Pancreas (tissue), 10 donors: ENCODE measurements at regions not wholly inside any gene's neighbourhood (a gene's known extent, or its start where the extent isn't known, plus 50 kb on each side); places are given as distances from the start of the nearest gene placed in this dataset.

Experiments used
- ATAC-seq, 4 donors: fragments of 200-7000 bp; cut with Tn5 transposase; one replicate each; pipeline versions ENCODE4 v1.8.0 to v1.9.1; 2020; ENCODE audit warnings: mild to moderate bottlenecking in 4 of 4, moderate library complexity in 4 of 4
- DNase-seq, 6 donors: peaks; one replicate each; pipeline ENCODE4 v3.0.0-alpha.2; 2020
- FAIRE-seq: peaks from 2 replicates; lab custom pipeline; 2012; peaks lifted over from hg19 to GRCh38; lab: Jason Lieb, UNC
- H3K27ac ChIP-seq, 4 donors: fragments of 200-600 bp; sonication (generic); 1 replicate in 3 of 4; 2 replicates in 1 of 4; pipeline versions ENCODE4 v1.5.0 to v1.8.0; 2020
- H3K27me3 ChIP-seq, 4 donors: fragments of 200-600 bp; one replicate each; pipeline ENCODE4 v1.8.0; 2021
- H3K36me3 ChIP-seq, 3 donors: fragments of 200-600 bp; sonication (generic) in 1 of 3; one replicate each; pipeline versions ENCODE4 v1.5.0 to v1.8.0; 2020 to 2021
- H3K4me1 ChIP-seq, 3 donors: fragments of 200-600 bp; one replicate each; pipeline ENCODE4 v1.8.0; 2021
- H3K4me3 ChIP-seq, 4 donors: fragments of 200-600 bp; sonication (generic) in 2 of 4; one replicate each; pipeline versions ENCODE4 v1.5.0 to v1.8.0; 2020 to 2021
- H3K9me3 ChIP-seq, 4 donors: fragments of 200-600 bp; one replicate each; pipeline ENCODE4 v1.8.0; 2021
- CTCF ChIP-seq, 4 donors: fragments of 200-600 bp; sonication (generic) in 3 of 4; IDR thresholded peaks; one replicate each; pipeline versions ENCODE4 v1.5.0 to v1.8.0; 2021; ENCODE audit warnings: antibody characterized with exemption in 4 of 4
- WGBS, 2 donors: extraction: QIAGEN DNeasy Blood & Tissue Kit; methylation state at CpG; one replicate each; pipeline ENCODE4 v1.1.7; 2013; 5-methylcytosine and 5-hydroxymethylcytosine counted together
- intact Hi-C, 3 donors: fragments of 100-400 bp; cut with DNase I; formaldehyde crosslinking; loops; one replicate each; pipeline versions ENCODE4 v1.11.1 to v1.14.2; 2022
- donor health status: healthy with polysubstance abuse.
- donor health status: DM: no; HTN: no; CAD: no; lungs with moderate emphysema.
- donor health status: DM: no; HTN: no; CAD: no.
- donor health status: control.
- donor health status: control.
- donor health status: Bipolar disorder and iron deficiency.
- donor health status: DM: yes; HTN: yes; CAD: no.
- donor health status: DM: no; HTN: no; CAD: no.
- donor health status: DM: no; HTN: no; CAD: no.
- donor health status: DM: yes; HTN: yes; CAD: no.

DNA sequence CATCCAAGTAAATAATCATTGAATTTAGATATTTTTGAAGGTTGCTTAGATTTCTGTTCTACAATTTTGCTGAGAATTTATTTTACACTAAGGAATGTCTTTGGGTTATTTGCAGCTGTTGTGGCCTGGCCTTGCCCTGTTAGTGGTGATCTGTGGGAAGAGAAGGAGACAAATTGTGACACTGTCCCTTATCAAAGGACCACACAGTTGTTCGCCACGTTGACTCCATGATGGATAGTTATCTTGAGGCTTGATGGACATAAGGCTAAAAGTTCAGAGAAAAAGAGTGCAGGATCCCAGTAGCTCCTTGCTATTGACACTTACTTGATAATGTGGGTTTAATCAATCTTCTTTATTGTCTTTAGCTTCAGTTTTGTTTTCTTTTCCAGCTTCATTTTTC lies 186.6 kb upstream of the MEF2C start:
- ATAC-seq (no peak), FAIRE-seq (no peak), DNase-seq (no peak)
- Histone ChIP-seq H3K27me3 (no peaks in the 10 kb centered on the region), H3K4me1 (no peaks in the 10 kb centered on the region), H3K9me3 (no peaks in the 10 kb centered on the region), H3K36me3 (no peaks in the 10 kb centered on the region), H3K4me3 (no peak overlapping the region), H3K27ac (no peak overlapping the region)
- no peak for TF ChIP-seq CTCF (IDR thresholded peaks at IDR 0.05)
- 61 to 66% methylated on average over 2 of the region's 2 CpGs for WGBS, 2 donors
- intact Hi-C loops = no loop called here

DNA sequence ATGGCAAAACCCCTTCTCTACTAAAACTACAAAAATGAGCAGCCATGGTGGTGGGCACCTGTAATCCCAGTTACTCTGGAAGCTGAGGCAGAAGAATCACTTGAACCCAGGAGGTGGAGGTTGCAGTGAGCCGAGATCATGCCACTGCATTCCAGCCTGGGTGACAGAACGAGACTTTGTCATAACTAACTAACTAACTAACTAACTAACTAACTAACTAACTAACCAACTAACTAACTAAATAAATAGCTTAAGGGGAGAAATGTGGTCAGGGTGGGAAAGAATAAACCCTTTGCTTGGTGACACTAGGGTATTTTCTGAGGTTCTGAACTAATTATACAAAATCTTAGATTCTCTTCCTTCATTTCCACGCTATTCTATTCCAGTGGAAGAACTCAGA lies 184.4 kb upstream of the MEF2C start:
- ATAC-seq (no peak), FAIRE-seq (no peak), DNase-seq (no peak)
- H3K36me3 ChIP-seq = no peaks in the 10 kb centered on the region
- no peak overlapping the region for H3K4me3 ChIP-seq
- H3K9me3 ChIP-seq = no peaks in the 10 kb centered on the region
- no peaks in the 10 kb centered on the region for H3K4me1 ChIP-seq
- intact Hi-C loops = no loop called here
- TF ChIP-seq CTCF (IDR thresholded peaks at IDR 0.05) = no peak
- no peak overlapping the region for H3K27ac ChIP-seq
- no peaks in the 10 kb centered on the region for H3K27me3 ChIP-seq
- 92 to 100% methylated on average over 3 of the region's 3 CpGs for WGBS, 2 donors

- ATAC-seq (no peak), DNase-seq (no peak), FAIRE-seq (no peak)
- Histone ChIP-seq H3K27ac (no peak overlapping the region), H3K4me3 (no peak overlapping the region), H3K9me3 (no peaks in the 10 kb centered on the region), H3K4me1 (no peaks in the 10 kb centered on the region), H3K36me3 (no peaks in the 10 kb centered on the region), H3K27me3 (no peaks in the 10 kb centered on the region)
- TF ChIP-seq CTCF (IDR thresholded peaks at IDR 0.05) = no peak
- intact Hi-C loops = no loop called here
- 70 to 75% methylated on average over 3 of the region's 3 CpGs for WGBS, 2 donors
Measured at GRCh38 chr5:89065919-89066318, 182.9 kb upstream of the MEF2C start.

DNA sequence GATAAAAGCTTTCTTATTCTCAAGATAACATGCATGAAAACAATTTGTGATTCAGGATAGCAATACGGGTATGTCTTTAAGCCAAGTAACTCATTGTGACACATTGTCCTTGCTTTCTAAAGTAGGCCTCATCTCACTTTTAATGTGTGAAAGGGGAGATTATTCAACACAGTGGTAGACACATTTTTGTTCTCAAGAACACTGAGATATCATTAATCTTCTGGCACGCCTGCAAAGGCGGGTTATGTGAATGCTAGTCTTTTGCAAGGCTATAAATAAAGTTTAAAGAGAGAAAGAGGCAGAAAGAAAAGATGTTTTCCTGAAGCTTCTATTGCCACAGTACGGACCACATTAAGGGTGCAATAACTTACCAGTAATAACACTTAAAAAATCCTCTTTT lies 181.8 kb upstream of the MEF2C start:
- no peaks in the 10 kb centered on the region for H3K4me1 ChIP-seq
- 76 to 90% methylated on average over 4 of the region's 4 CpGs for WGBS, 2 donors
- ATAC-seq (no peak), FAIRE-seq (no peak), DNase-seq (no peak)
- TF ChIP-seq CTCF (IDR thresholded peaks at IDR 0.05) = no peak
- H3K4me3 ChIP-seq = no peak overlapping the region
- H3K27me3 ChIP-seq = no peaks in the 10 kb centered on the region
- H3K36me3 ChIP-seq = no peaks in the 10 kb centered on the region
- H3K27ac ChIP-seq = no peak overlapping the region
- H3K9me3 ChIP-seq = no peaks in the 10 kb centered on the region
- intact Hi-C loops = no loop called here

- FAIRE-seq = no peak
- intact Hi-C loops = no loop called here
- Histone ChIP-seq H3K9me3 (no peaks in the 10 kb centered on the region), H3K36me3 (no peaks in the 10 kb centered on the region), H3K4me1 (no peaks in the 10 kb centered on the region), H3K4me3 (no peak overlapping the region), H3K27ac (no peak overlapping the region), H3K27me3 (no peaks in the 10 kb centered on the region)
- no peak for DNase-seq
- no peak for TF ChIP-seq CTCF (IDR thresholded peaks at IDR 0.05)
- 42 to 62% methylated on average over 1 of the region's 1 CpG for WGBS, 2 donors
- no peak for ATAC-seq
Measured at GRCh38 chr5:89064054-89064453, 181.1 kb upstream of the MEF2C start.
